Frontal cortex (tissue), 3 donors: ENCODE measurements at regions not wholly inside any gene's neighbourhood (a gene's known extent, or its start where the extent isn't known, plus 50 kb on each side); places are given as distances from the start of the nearest gene placed in this dataset.

Experiments used
- DNase-seq, 2 donors: peaks; one replicate each; pipeline ENCODE4 v3.0.0; 2012; ENCODE audit warnings: low spot score in 2 of 2
- FAIRE-seq: peaks from 2 replicates; lab custom pipeline; 2012; peaks lifted over from hg19 to GRCh38; lab: Jason Lieb, UNC
- donor health status: control.
- donor health status: control.
- donor health status: control.

GRCh38 chr5:57338868-57339340 lies 143.7 kb downstream of the ACTBL2 start:
- FAIRE-seq (no peak), DNase-seq (no peak)

- no peak for FAIRE-seq
- no peak for DNase-seq
These were observed 144.3 kb downstream of the ACTBL2 start for GRCh38 chr5:57338068-57338867.

GRCh38 chr5:57335092-57335660 lies 147.4 kb downstream of the ACTBL2 start:
- FAIRE-seq = no peak
- no peak for DNase-seq

- no peak for FAIRE-seq
- DNase-seq = no peak
These were observed 148.1 kb downstream of the ACTBL2 start for GRCh38 chr5:57334475-57334874.

GRCh38 chr5:57332361-57332760 lies 150.2 kb downstream of the ACTBL2 start:
- no peak for FAIRE-seq
- DNase-seq = no peak

- FAIRE-seq = no peak
- no peak for DNase-seq
These were observed 153.9 kb downstream of the GPBP1 start for GRCh38 chr5:57327561-57328367.

- DNase-seq (no peak), FAIRE-seq (no peak)
These were observed 152.0 kb downstream of the GPBP1 start for GRCh38 chr5:57325678-57326397.

- FAIRE-seq (no peak), DNase-seq (no peak)
These were observed 151.0 kb downstream of the GPBP1 start for GRCh38 chr5:57324861-57325260.

GRCh38 chr5:57324181-57324580 lies 150.3 kb downstream of the GPBP1 start:
- no peak for DNase-seq
- no peak for FAIRE-seq

- no peak for FAIRE-seq
- no peak for DNase-seq
These were observed 146.7 kb downstream of the GPBP1 start for GRCh38 chr5:57320582-57320981.

GRCh38 chr5:57319628-57320027 lies 145.8 kb downstream of the GPBP1 start:
- FAIRE-seq (no peak), DNase-seq (no peak)

- DNase-seq = no peak
- no peak for FAIRE-seq
These were observed 144.4 kb downstream of the GPBP1 start for GRCh38 chr5:57318251-57318650.

GRCh38 chr5:57317341-57317740 lies 143.5 kb downstream of the GPBP1 start:
- FAIRE-seq = no peak
- DNase-seq = no peak

- no peak for FAIRE-seq
These were observed 143.0 kb downstream of the GPBP1 start for GRCh38 chr5:57316798-57317327.

GRCh38 chr5:57315941-57316340 lies 142.1 kb downstream of the GPBP1 start:
- FAIRE-seq = no peak

More at GRCh38 chr5:57316798-57317327, 143.0 kb downstream of the GPBP1 start:
- DNase-seq = no peak

More at GRCh38 chr5:57315941-57316340, 142.1 kb downstream of the GPBP1 start:
- no peak for DNase-seq
